ENCODE measurements at regions not wholly inside any gene's neighbourhood (a gene's known extent, or its start where the extent isn't known, plus 50 kb on each side); places are given as distances from the start of the nearest gene placed in this dataset.

DNA sequence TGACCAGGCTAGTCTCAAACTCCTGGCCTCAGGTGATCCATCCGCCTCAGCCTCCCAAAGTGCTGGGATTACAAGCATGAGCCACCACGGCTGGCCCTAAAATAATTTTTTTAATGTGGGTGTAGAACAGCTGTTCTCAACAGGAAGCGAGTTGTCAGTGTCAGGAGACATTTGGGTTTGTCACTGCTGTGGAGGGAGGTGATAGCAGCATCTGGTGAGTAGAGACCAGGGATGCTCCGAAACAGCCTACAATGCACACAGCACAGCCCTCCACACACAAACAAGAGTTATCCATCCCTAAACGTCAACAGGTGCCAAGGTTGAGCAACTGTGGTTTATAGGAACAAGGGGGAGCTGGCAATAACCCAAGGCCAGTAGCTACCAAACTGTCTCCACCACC, 243.4 kb upstream of the STS start:
- TF ChIP-seq EP300 (IDR thresholded peaks at IDR 0.05; ENCODE audit: borderline replicate concordance) (no peak), TAF1 (IDR thresholded peaks at IDR 0.05; ENCODE audit: low read depth) (no peak), REST (IDR thresholded peaks at IDR 0.05; ENCODE audit: low read depth) (no peak), TCF12 (IDR thresholded peaks at IDR 0.05; ENCODE audit: low read depth) (no peak), RAD21 (IDR thresholded peaks at IDR 0.05; ENCODE audit: low read depth) (no peak), CEBPB (IDR thresholded peaks at IDR 0.05) (no peak), YY1 (IDR thresholded peaks at IDR 0.05; ENCODE audit: low read depth) (no peak), FOXM1 (IDR thresholded peaks at IDR 0.05; ENCODE audit: borderline replicate concordance, low read depth) (no peak), NFIC (IDR thresholded peaks at IDR 0.05) (no peak), CREB1 (IDR thresholded peaks at IDR 0.05; ENCODE audit: low read depth) (no peak), TEAD4 (IDR thresholded peaks at IDR 0.05) (no peak)
- TF ChIP-seq, protein P1, sequence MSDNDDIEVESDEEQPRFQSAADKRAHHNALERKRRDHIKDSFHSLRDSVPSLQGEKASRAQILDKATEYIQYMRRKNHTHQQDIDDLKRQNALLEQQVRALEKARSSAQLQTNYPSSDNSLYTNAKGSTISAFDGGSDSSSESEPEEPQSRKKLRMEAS (IDR thresholded peaks at IDR 0.05) = no peak
